Endothelial cell of umbilical vein (primary cell): ENCODE measurements at regions not wholly inside any gene's neighbourhood (a gene's known extent, or its start where the extent isn't known, plus 50 kb on each side); places are given as distances from the start of the nearest gene placed in this dataset.

ENCODE experiments used
- BruUV-seq: library from RNA; stranded (reverse); fragments of 400-500 nt; replicated peaks from 2 replicates; lab custom pipeline; 2021; lab: Mats Ljungman, UMichigan
- CTCF ChIA-PET: fragments of 300-600, 350-600 bp; sonication (Branson Sonifier 250); formaldehyde crosslinking; loops from one replicate; lab custom pipeline; 2021; ENCODE audit warnings: antibody characterized with exemption, inconsistent platforms; lab: Charles Lee
- POLR2A ChIA-PET: fragments of 300-600, 350-600 bp; sonication (Branson Sonifier 250); formaldehyde crosslinking; loops from one replicate; lab custom pipeline; 2021; ENCODE audit warnings: antibody characterized with exemption, inconsistent platforms; lab: Charles Lee
- DNase-seq: peaks from one replicate; pipeline ENCODE4 v3.0.0-alpha.2; 2011; ENCODE audit warnings: low read depth, low spot score
- FAIRE-seq: peaks from 2 replicates; lab custom pipeline; 2011; peaks lifted over from hg19 to GRCh38; lab: Jason Lieb, UNC
- H2AFZ ChIP-seq: 2 replicates; pipeline ENCODE4 v1.6.0; 2012; ENCODE audit warnings: low read depth, low read length, control low read depth, inconsistent platforms
- H3K27ac ChIP-seq: 2 replicates; pipeline ENCODE4 v1.5.1; 2011; ENCODE audit warnings: low read depth, mild to moderate bottlenecking, control low read depth, low read length, moderate library complexity; ENCODE audit not compliant: insufficient read depth
- H3K27me3 ChIP-seq, 2 experiments: 2 replicates each; pipeline versions ENCODE4 v1.6.0 to v1.6.1; 2011; ENCODE audit warnings: low read length in 2 of 2, mixed read lengths in 1 of 2; ENCODE audit not compliant: control insufficient read depth in 2 of 2, insufficient read depth in 2 of 2
- H3K36me3 ChIP-seq, 2 experiments: 2 replicates in 1 of 2; 3 replicates in 1 of 2; pipeline ENCODE4 v1.5.1; 2011; ENCODE audit warnings: low read length in 2 of 2, mild to moderate bottlenecking in 1 of 2, moderate library complexity in 1 of 2; ENCODE audit not compliant: control insufficient read depth in 2 of 2, insufficient read depth in 2 of 2; ENCODE audit errors: extremely low read depth in 1 of 2
- H3K4me1 ChIP-seq: 3 replicates; pipeline ENCODE4 v1.5.1; 2011; ENCODE audit warnings: mild to moderate bottlenecking, low read length; ENCODE audit not compliant: control insufficient read depth, insufficient read depth; ENCODE audit errors: extremely low read depth
- H3K4me2 ChIP-seq: 2 replicates; pipeline ENCODE4 v1.6.1; 2011; ENCODE audit warnings: low read length, control low read depth, mixed read lengths; ENCODE audit not compliant: insufficient read depth
- H3K4me3 ChIP-seq, 3 experiments: fragments of 200-600 bp in 1 of 3; sonication (generic), shearing (Covaris generic) in 1 of 3; replicated peaks in 1 of 3; 2 replicates each; pipeline ENCODE4 v1.5.1; 2011 to 2016; ENCODE audit warnings: control low read depth in 3 of 3, low read length in 3 of 3, mild to moderate bottlenecking in 2 of 3, inconsistent platforms in 1 of 3, low read depth in 1 of 3, moderate library complexity in 1 of 3; ENCODE audit not compliant: insufficient read depth in 1 of 3
- H3K79me2 ChIP-seq: 2 replicates; pipeline ENCODE4 v1.6.0; 2012; ENCODE audit warnings: low read length, inconsistent platforms; ENCODE audit not compliant: control insufficient read depth, insufficient read depth
- H3K9ac ChIP-seq: replicated peaks from 2 replicates; pipeline ENCODE3; 2011; ENCODE audit warnings: low read length, control low read depth; ENCODE audit not compliant: insufficient read depth; ENCODE audit errors: extremely low read depth
- H3K9me1 ChIP-seq: replicated peaks from 3 replicates; pipeline ENCODE4 v1.6.0; 2011; ENCODE audit warnings: mild to moderate bottlenecking, low read length; ENCODE audit not compliant: control insufficient read depth, insufficient read depth; ENCODE audit errors: extremely low read depth
- H3K9me3 ChIP-seq: replicated peaks from 2 replicates; pipeline ENCODE4 v1.5.1; 2012; ENCODE audit warnings: low read length, inconsistent platforms; ENCODE audit not compliant: control insufficient read depth, insufficient read depth
- H4K20me1 ChIP-seq: replicated peaks from 2 replicates; pipeline ENCODE3; 2011; ENCODE audit warnings: mild to moderate bottlenecking, low read length; ENCODE audit not compliant: control insufficient read depth, insufficient read depth; ENCODE audit errors: extremely low read depth
- EZH2 ChIP-seq: IDR thresholded peaks from 2 replicates; pipeline ENCODE4 v1.6.1; 2012; ENCODE audit warnings: borderline replicate concordance, low read depth, mild to moderate bottlenecking, moderate library complexity, low read length, inconsistent platforms; ENCODE audit not compliant: severe bottlenecking
- FOS ChIP-seq: IDR thresholded peaks from 2 replicates; pipeline ENCODE4 v1.6.1; 2011; ENCODE audit warnings: mild to moderate bottlenecking, low read length, moderate library complexity, borderline replicate concordance; ENCODE audit not compliant: insufficient read depth
- GATA2 ChIP-seq: IDR thresholded peaks from 2 replicates; pipeline ENCODE4 v1.7.0; 2011; ENCODE audit warnings: low read depth, mild to moderate bottlenecking, moderate library complexity, mixed read lengths, low read length; ENCODE audit not compliant: insufficient read length, insufficient read depth
- JUN ChIP-seq: IDR thresholded peaks from 2 replicates; pipeline ENCODE4 v1.6.1; 2011; ENCODE audit warnings: borderline replicate concordance, low read depth; ENCODE audit not compliant: insufficient read length, insufficient read depth
- POLR2A ChIP-seq: IDR thresholded peaks from 2 replicates; pipeline ENCODE4 v1.6.1; 2012; ENCODE audit warnings: low read depth, mild to moderate bottlenecking, control low read depth, low read length
- POLR2AphosphoS5 ChIP-seq: IDR thresholded peaks from 2 replicates; pipeline ENCODE4 v1.6.1; 2012; ENCODE audit warnings: low read depth, mild to moderate bottlenecking, control low read depth, low read length, moderate library complexity; ENCODE audit not compliant: insufficient read depth
- dilution Hi-C: fragments of 300-500 bp; cut with MboI; formaldehyde crosslinking; loops from one replicate; pipeline ENCODE4 v1.15.0; 2019; ENCODE audit warnings: low sequenced_read_pairs; ENCODE audit not compliant: extremely low pct_ligation_motif_present
- intact Hi-C: fragments of 100-400 bp; cut with micrococcal nuclease; formaldehyde crosslinking; loops from one replicate; pipeline ENCODE4 v1.10.0; 2022
- TF ChIP-seq, protein P1 (sequence below), 2 donors: IDR thresholded peaks; 1 replicate in 1 of 2; 2 replicates in 1 of 2; pipeline ENCODE4 v1.5.1; 2011; ENCODE audit warnings: low read length in 2 of 2, mild to moderate bottlenecking in 2 of 2, moderate library complexity in 2 of 2, control low read depth in 1 of 2, inconsistent platforms in 1 of 2, low read depth in 1 of 2; ENCODE audit not compliant: insufficient read depth in 1 of 2; ENCODE audit errors: extremely low read depth in 1 of 2
- TF ChIP-seq, protein P2 (sequence below): IDR thresholded peaks from 2 replicates; pipeline ENCODE4 v1.6.1; 2011; ENCODE audit not compliant: insufficient read depth, insufficient read length

DNA sequence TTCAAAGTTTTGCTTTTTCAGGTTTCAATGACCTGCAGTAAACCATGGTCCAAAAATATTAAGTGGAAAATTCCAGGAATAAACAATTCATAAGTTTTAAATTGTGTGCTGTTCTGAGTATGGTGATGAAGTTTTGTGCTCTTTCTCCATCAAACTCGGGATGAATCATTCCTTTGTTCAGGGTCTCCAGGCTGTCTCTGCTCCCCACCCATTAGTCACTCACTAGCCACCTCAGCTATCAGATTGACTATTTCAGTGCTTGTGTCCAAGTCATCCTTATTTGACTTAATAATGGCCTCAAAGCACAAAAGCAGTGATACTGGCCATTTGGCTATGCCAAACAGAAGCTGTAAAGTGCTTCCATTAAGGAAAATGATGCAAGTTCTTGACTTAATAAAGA lies 1140.4 kb downstream of the EFNB2 start:
- POLR2A ChIA-PET, result no interaction called here
- FAIRE-seq (no peak), DNase-seq (no peak)
- TF ChIP-seq, protein P1, sequence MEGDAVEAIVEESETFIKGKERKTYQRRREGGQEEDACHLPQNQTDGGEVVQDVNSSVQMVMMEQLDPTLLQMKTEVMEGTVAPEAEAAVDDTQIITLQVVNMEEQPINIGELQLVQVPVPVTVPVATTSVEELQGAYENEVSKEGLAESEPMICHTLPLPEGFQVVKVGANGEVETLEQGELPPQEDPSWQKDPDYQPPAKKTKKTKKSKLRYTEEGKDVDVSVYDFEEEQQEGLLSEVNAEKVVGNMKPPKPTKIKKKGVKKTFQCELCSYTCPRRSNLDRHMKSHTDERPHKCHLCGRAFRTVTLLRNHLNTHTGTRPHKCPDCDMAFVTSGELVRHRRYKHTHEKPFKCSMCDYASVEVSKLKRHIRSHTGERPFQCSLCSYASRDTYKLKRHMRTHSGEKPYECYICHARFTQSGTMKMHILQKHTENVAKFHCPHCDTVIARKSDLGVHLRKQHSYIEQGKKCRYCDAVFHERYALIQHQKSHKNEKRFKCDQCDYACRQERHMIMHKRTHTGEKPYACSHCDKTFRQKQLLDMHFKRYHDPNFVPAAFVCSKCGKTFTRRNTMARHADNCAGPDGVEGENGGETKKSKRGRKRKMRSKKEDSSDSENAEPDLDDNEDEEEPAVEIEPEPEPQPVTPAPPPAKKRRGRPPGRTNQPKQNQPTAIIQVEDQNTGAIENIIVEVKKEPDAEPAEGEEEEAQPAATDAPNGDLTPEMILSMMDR (IDR thresholded peaks at IDR 0.05; ENCODE audit: extremely low read depth in 1 of 2, insufficient read depth in 1 of 2, low read depth in 1 of 2, low read length in 2 of 2), result no peak
- TF ChIP-seq POLR2A (no peak), FOS (no peak), POLR2AphosphoS5 (no peak), JUN (no peak), GATA2 (no peak), EZH2 (no peak)
- TF ChIP-seq, protein P2, sequence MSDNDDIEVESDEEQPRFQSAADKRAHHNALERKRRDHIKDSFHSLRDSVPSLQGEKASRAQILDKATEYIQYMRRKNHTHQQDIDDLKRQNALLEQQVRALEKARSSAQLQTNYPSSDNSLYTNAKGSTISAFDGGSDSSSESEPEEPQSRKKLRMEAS, result no peak
- CTCF ChIA-PET, result no interaction called here
- Histone ChIP-seq H3K9ac (no peak overlapping the region), H3K27ac (no peak overlapping the region), H3K27me3 (no peaks in the 10 kb centered on the region), H3K4me2 (no peak overlapping the region), H3K36me3 (no peaks in the 10 kb centered on the region), H3K9me3 (no peaks in the 10 kb centered on the region), H3K4me1 (no peaks in the 10 kb centered on the region), H2AFZ (no peak overlapping the region), H3K4me3 (no peak overlapping the region), H3K9me1 (no peaks in the 10 kb centered on the region), H3K79me2 (no peaks in the 10 kb centered on the region), H4K20me1 (no peaks in the 10 kb centered on the region)
- dilution Hi-C loops, result no loop called here
- no TSS peak for BruUV-seq
- intact Hi-C loops, result no loop called here
